Ishikawa (cell line): ENCODE measurements at regions not wholly inside any gene's neighbourhood (a gene's known extent, or its start where the extent isn't known, plus 50 kb on each side); places are given as distances from the start of the nearest gene placed in this dataset.

ENCODE experiments used
- CEBPB ChIP-seq: IDR thresholded peaks from 2 replicates; pipeline ENCODE4 v1.6.1; 2012
- CREB1 ChIP-seq: IDR thresholded peaks from 2 replicates; pipeline ENCODE4 v1.6.1; 2012; ENCODE audit warnings: low read depth
- EGR1 ChIP-seq: IDR thresholded peaks from 2 replicates; pipeline ENCODE4 v1.6.1; 2012
- EP300 ChIP-seq: IDR thresholded peaks from 2 replicates; pipeline ENCODE4 v1.6.1; 2012; ENCODE audit warnings: borderline replicate concordance
- FOXM1 ChIP-seq: IDR thresholded peaks from 2 replicates; pipeline ENCODE4 v1.6.1; 2012; ENCODE audit warnings: low read depth, borderline replicate concordance
- MAX ChIP-seq: IDR thresholded peaks from 2 replicates; pipeline ENCODE4 v1.6.1; 2012
- NFIC ChIP-seq: IDR thresholded peaks from 2 replicates; pipeline ENCODE4 v1.6.1; 2012
- RAD21 ChIP-seq: IDR thresholded peaks from 2 replicates; pipeline ENCODE4 v1.6.1; 2012; ENCODE audit warnings: low read depth
- REST ChIP-seq: IDR thresholded peaks from 2 replicates; pipeline ENCODE4 v1.6.1; 2012; ENCODE audit warnings: low read depth, mild to moderate bottlenecking
- TAF1 ChIP-seq: IDR thresholded peaks from 2 replicates; pipeline ENCODE4 v1.6.1; 2012; ENCODE audit warnings: low read depth, mild to moderate bottlenecking
- TCF12 ChIP-seq: IDR thresholded peaks from 2 replicates; pipeline ENCODE4 v1.6.1; 2012; ENCODE audit warnings: low read depth
- TEAD4 ChIP-seq: IDR thresholded peaks from 2 replicates; pipeline ENCODE4 v1.6.1; 2012
- USF1 ChIP-seq: IDR thresholded peaks from 2 replicates; pipeline ENCODE4 v1.6.1; 2012
- YY1 ChIP-seq: IDR thresholded peaks from 2 replicates; pipeline ENCODE4 v1.6.1; 2012; ENCODE audit warnings: low read depth
- ZBTB7A ChIP-seq: IDR thresholded peaks from 2 replicates; pipeline ENCODE4 v1.6.1; 2012; ENCODE audit warnings: low read depth

- no peak for TF ChIP-seq USF1
- no peak for TF ChIP-seq TAF1
- no peak for TF ChIP-seq CREB1
- TF ChIP-seq EP300, result no peak
- TF ChIP-seq TEAD4, result no peak
- TF ChIP-seq TCF12, result no peak
- TF ChIP-seq CEBPB, result no peak
- no peak for TF ChIP-seq YY1
- no peak for TF ChIP-seq MAX
- no peak for TF ChIP-seq FOXM1
- no peak for TF ChIP-seq ZBTB7A
- no peak for TF ChIP-seq EGR1
- TF ChIP-seq NFIC, result no peak
- TF ChIP-seq REST, result no peak
- no peak for TF ChIP-seq RAD21
These were observed 298.6 kb upstream of the FAM98A start for GRCh38 chr2:33897741-33898140.

GRCh38 chr2:33893824-33894223 lies 294.7 kb upstream of the FAM98A start:
- no peak for TF ChIP-seq CREB1
- no peak for TF ChIP-seq RAD21
- no peak for TF ChIP-seq REST
- no peak for TF ChIP-seq USF1
- no peak for TF ChIP-seq ZBTB7A
- no peak for TF ChIP-seq EP300
- TF ChIP-seq TEAD4, result no peak
- no peak for TF ChIP-seq TCF12
- TF ChIP-seq MAX, result no peak
- no peak for TF ChIP-seq NFIC
- no peak for TF ChIP-seq EGR1
- no peak for TF ChIP-seq CEBPB
- no peak for TF ChIP-seq YY1
- TF ChIP-seq TAF1, result no peak
- no peak for TF ChIP-seq FOXM1

GRCh38 chr2:33891616-33892015 lies 292.5 kb upstream of the FAM98A start:
- TF ChIP-seq FOXM1 (no peak), TEAD4 (no peak), EP300 (no peak), CREB1 (no peak), USF1 (no peak), TAF1 (no peak)

GRCh38 chr2:33890686-33891085 lies 291.6 kb upstream of the FAM98A start:
- TF ChIP-seq CEBPB (no peak), USF1 (no peak), TCF12 (no peak), EP300 (no peak), EGR1 (no peak), RAD21 (no peak), TAF1 (no peak), REST (no peak), ZBTB7A (no peak), YY1 (no peak), MAX (no peak), TEAD4 (no peak), NFIC (no peak), CREB1 (no peak)
